ENCODE measurements at regions not wholly inside any gene's neighbourhood (a gene's known extent, or its start where the extent isn't known, plus 50 kb on each side); places are given as distances from the start of the nearest gene placed in this dataset.

- CTCF ChIA-PET, result no interaction called here
These were observed 523.1 kb upstream of the FSIP2 start for GRCh38 chr2:185215497-185215896.

More at GRCh38 chr2:185215497-185215896, 523.1 kb upstream of the FSIP2 start:
- no peak overlapping the region for H3K56ac ChIP-seq (ENCODE audit: extremely low read depth, insufficient read depth, low read length)
- ATAC-seq (ENCODE audit: low read depth) (no peak), DNase-seq (no peak)
- H4K5ac ChIP-seq (ENCODE audit: low read depth, low read length), result no peak overlapping the region
- no peak overlapping the region for H4K91ac ChIP-seq (ENCODE audit: insufficient read depth, low read depth, low read length)
- H3K9ac ChIP-seq (ENCODE audit: low read depth, low read length), result no peak overlapping the region
- no peak overlapping the region for H2BK15ac ChIP-seq (ENCODE audit: low read depth, low read length)
- dilution Hi-C loops (cut with HindIII; ENCODE audit: low sequenced_read_pairs, unreplicated experiment), result no loop called here
- no peak overlapping the region for H2BK5ac ChIP-seq (ENCODE audit: low read depth, low read length, poor library complexity, severe bottlenecking)
- no peaks in the 10 kb centered on the region for H3K4me1 ChIP-seq (ENCODE audit: control insufficient read depth, insufficient read depth, low read length)
- intact Hi-C loops (cut with micrococcal nuclease), result no loop called here
- in situ Hi-C loops (cut with MboI; ENCODE audit: low sequenced_read_pairs), result no loop called here
- H3K9me1 ChIP-seq (ENCODE audit: insufficient read depth, low read length), result no peaks in the 10 kb centered on the region
- no peak overlapping the region for H3K18ac ChIP-seq (ENCODE audit: low read depth, low read length)
- H3K23ac ChIP-seq (ENCODE audit: low read depth, low read length), result no peak overlapping the region
- no peak overlapping the region for H3K14ac ChIP-seq (replicated peaks; ENCODE audit: low read depth, low read length)
- H4K8ac ChIP-seq (ENCODE audit: low read depth in 2 of 2, low read length in 2 of 2), result no peak overlapping the region
- no peaks in the 10 kb centered on the region for H3K79me1 ChIP-seq (ENCODE audit: low read depth in 1 of 2, low read length in 2 of 2)
- no TSS peak for BruUV-seq (replicated peaks)
- no peaks in the 10 kb centered on the region for H3K27me3 ChIP-seq (ENCODE audit: control insufficient read depth, insufficient read depth, low read length)
- H3K9me3 ChIP-seq (ENCODE audit: control insufficient read depth, insufficient read depth, low read length), result peaks cover 3% of the 10 kb centered on the region
- H2BK20ac ChIP-seq (ENCODE audit: low read depth, low read length), result no peak overlapping the region
- no peak overlapping the region for H3K4ac ChIP-seq (ENCODE audit: low read depth, low read length)
- no peak overlapping the region for H2AK5ac ChIP-seq (ENCODE audit: low read depth, low read length)
- no peak overlapping the region for H3K4me2 ChIP-seq (ENCODE audit: low read depth, low read length)
- POLR2A ChIA-PET (ENCODE audit: unreplicated experiment), result no interaction called here
- WGBS, 2 experiments (ENCODE audit: extremely low coverage in 2 of 2, insufficient read length in 1 of 2), result no CpG with 5 or more reads among the region's 3 CpGs
- no peaks in the 10 kb centered on the region for H3K36me3 ChIP-seq (ENCODE audit: control insufficient read depth, insufficient read depth, low read length)
- no peak overlapping the region for H3K4me3 ChIP-seq (ENCODE audit: insufficient read depth, low read depth, low read length)
- H3K27ac ChIP-seq (ENCODE audit: insufficient read depth, low read length), result no peak overlapping the region
- TF ChIP-seq, protein P1, sequence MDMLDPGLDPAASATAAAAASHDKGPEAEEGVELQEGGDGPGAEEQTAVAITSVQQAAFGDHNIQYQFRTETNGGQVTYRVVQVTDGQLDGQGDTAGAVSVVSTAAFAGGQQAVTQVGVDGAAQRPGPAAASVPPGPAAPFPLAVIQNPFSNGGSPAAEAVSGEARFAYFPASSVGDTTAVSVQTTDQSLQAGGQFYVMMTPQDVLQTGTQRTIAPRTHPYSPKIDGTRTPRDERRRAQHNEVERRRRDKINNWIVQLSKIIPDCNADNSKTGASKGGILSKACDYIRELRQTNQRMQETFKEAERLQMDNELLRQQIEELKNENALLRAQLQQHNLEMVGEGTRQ (IDR thresholded peaks at IDR 0.05; ENCODE audit: low read depth, low read length), result no peak
- no peak for TF ChIP-seq FOS (IDR thresholded peaks at IDR 0.05; ENCODE audit: low read depth, low read length)
- TF ChIP-seq BHLHE40 (IDR thresholded peaks at IDR 0.05; ENCODE audit: low read depth, low read length), result no peak
- no peak overlapping the region for H2AK9ac ChIP-seq (replicated peaks; ENCODE audit: low read depth, low read length, poor library complexity)
- no peaks in the 10 kb centered on the region for H4K20me1 ChIP-seq (ENCODE audit: insufficient read depth, low read length)
- H2AFZ ChIP-seq (replicated peaks; ENCODE audit: low read length, poor library complexity), result no peak overlapping the region
- H2BK120ac ChIP-seq (ENCODE audit: low read depth, low read length), result no peak overlapping the region

Measured in IMR-90 (cell line).